Fibroblast of lung (primary cell): ENCODE measurements at regions not wholly inside any gene's neighbourhood (a gene's known extent, or its start where the extent isn't known, plus 50 kb on each side); places are given as distances from the start of the nearest gene placed in this dataset.

ENCODE experiments used
- DNase-seq, 2 donors: peaks; one replicate each; pipeline versions ENCODE4 v3.0.0 to v3.0.0-alpha.2; 2010; ENCODE audit warnings: low read depth in 2 of 2
- H2AFZ ChIP-seq: 2 replicates; pipeline ENCODE4 v1.5.1; 2012; ENCODE audit warnings: low read length, control low read depth, inconsistent platforms
- H3K27ac ChIP-seq: 2 replicates; pipeline ENCODE4 v1.5.1; 2011; ENCODE audit warnings: low read length, control low read depth; ENCODE audit not compliant: insufficient read depth
- H3K27me3 ChIP-seq: 2 replicates; pipeline ENCODE4 v1.5.1; 2011; ENCODE audit warnings: mild to moderate bottlenecking, low read length; ENCODE audit not compliant: control insufficient read depth, insufficient read depth
- H3K36me3 ChIP-seq: 2 replicates; pipeline ENCODE4 v1.5.1; 2011; ENCODE audit warnings: low read length; ENCODE audit not compliant: control insufficient read depth, insufficient read depth
- H3K4me1 ChIP-seq: 2 replicates; pipeline ENCODE4 v1.5.1; 2011; ENCODE audit warnings: low read length; ENCODE audit not compliant: control insufficient read depth, insufficient read depth; ENCODE audit errors: extremely low read depth
- H3K4me2 ChIP-seq: 2 replicates; pipeline ENCODE4 v1.5.1; 2011; ENCODE audit warnings: low read length, control low read depth; ENCODE audit not compliant: insufficient read depth; ENCODE audit errors: extremely low read depth
- H3K4me3 ChIP-seq, 4 experiments: fragments of 200-600 bp in 1 of 4; sonication (generic) in 1 of 4; replicated peaks in 1 of 4; 2 replicates each; pipeline ENCODE4 v1.5.1; 2011 to 2016; ENCODE audit warnings: low read length in 4 of 4, low read depth in 3 of 4, mild to moderate bottlenecking in 3 of 4, control low read depth in 2 of 4, inconsistent platforms in 1 of 4, mixed read lengths in 1 of 4; ENCODE audit not compliant: insufficient read depth in 1 of 4; ENCODE audit errors: control extremely low read depth in 1 of 4
- H3K79me2 ChIP-seq: 2 replicates; pipeline ENCODE4 v1.5.1; 2012; ENCODE audit warnings: mild to moderate bottlenecking, low read length, inconsistent platforms; ENCODE audit not compliant: control insufficient read depth, insufficient read depth
- H3K9ac ChIP-seq: 2 replicates; pipeline ENCODE4 v1.5.1; 2011; ENCODE audit warnings: mild to moderate bottlenecking, low read length, control low read depth; ENCODE audit not compliant: insufficient read depth
- H3K9me3 ChIP-seq: 2 replicates; pipeline ENCODE4 v1.5.1; 2012; ENCODE audit warnings: low read depth, low read length; ENCODE audit not compliant: control insufficient read depth, insufficient read depth
- H4K20me1 ChIP-seq: 2 replicates; pipeline ENCODE4 v1.5.1; 2011; ENCODE audit warnings: low read length; ENCODE audit not compliant: control insufficient read depth, insufficient read depth; ENCODE audit errors: extremely low read depth
- CTCF ChIP-seq, 2 donors: IDR thresholded peaks in 1 of 2; conservative IDR thresholded peaks in 1 of 2; 1 replicate in 1 of 2; 2 replicates in 1 of 2; pipeline ENCODE4 v1.5.1; 2011 to 2012; ENCODE audit warnings: low read length in 2 of 2, control low read depth in 1 of 2, inconsistent platforms in 1 of 2, low read depth in 1 of 2, mild to moderate bottlenecking in 1 of 2
- EZH2 ChIP-seq: IDR thresholded peaks from 2 replicates; pipeline ENCODE4 v1.5.1; 2012; ENCODE audit warnings: low read length, control low read depth, mild to moderate bottlenecking; ENCODE audit errors: missing control alignments

- Histone ChIP-seq H3K9me3 (no peaks in the 10 kb centered on the region), H3K4me1 (peaks cover 10% of the 10 kb centered on the region), H3K79me2 (no peaks in the 10 kb centered on the region), H3K36me3 (no peaks in the 10 kb centered on the region), H3K27me3 (no peaks in the 10 kb centered on the region), H2AFZ (no peak overlapping the region), H3K4me2 (no peak overlapping the region), H3K4me3 (no peak overlapping the region), H3K27ac (no peak overlapping the region), H4K20me1 (no peaks in the 10 kb centered on the region), H3K9ac (no peak overlapping the region)
- no peak for TF ChIP-seq EZH2
- no peak for TF ChIP-seq CTCF (conservative IDR thresholded peaks at IDR 0.05 in 1 of 2, IDR thresholded peaks at IDR 0.05 in 1 of 2; ENCODE audit: low read depth in 1 of 2, low read length in 2 of 2)
- no peak for DNase-seq
These were observed 505.8 kb downstream of the SHQ1 start for GRCh38 chr3:72342450-72342849.

- H3K4me2 ChIP-seq = no peak overlapping the region
- H3K36me3 ChIP-seq = no peaks in the 10 kb centered on the region
- no peaks in the 10 kb centered on the region for H3K9me3 ChIP-seq
- peak in 1 of 2 donors; percentile 30 for DNase-seq
- H2AFZ ChIP-seq = no peak overlapping the region
- H3K9ac ChIP-seq = no peak overlapping the region
- H3K27me3 ChIP-seq = no peaks in the 10 kb centered on the region
- no peak overlapping the region for H3K4me3 ChIP-seq
- no peaks in the 10 kb centered on the region for H4K20me1 ChIP-seq
- TF ChIP-seq EZH2 = no peak
- TF ChIP-seq CTCF (conservative IDR thresholded peaks at IDR 0.05 in 1 of 2, IDR thresholded peaks at IDR 0.05 in 1 of 2; ENCODE audit: low read depth in 1 of 2, low read length in 2 of 2) = no peak
- H3K4me1 ChIP-seq = peaks cover 12% of the 10 kb centered on the region
- no peaks in the 10 kb centered on the region for H3K79me2 ChIP-seq
- H3K27ac ChIP-seq = no peak overlapping the region
These were observed 506.3 kb downstream of the SHQ1 start for GRCh38 chr3:72341920-72342319.

GRCh38 chr3:72341380-72341770, 506.9 kb downstream of the SHQ1 start:
- no peaks in the 10 kb centered on the region for H3K27me3 ChIP-seq
- peaks cover 12% of the 10 kb centered on the region for H3K4me1 ChIP-seq
- no peak for DNase-seq
- no peak overlapping the region for H3K27ac ChIP-seq
- no peaks in the 10 kb centered on the region for H3K79me2 ChIP-seq
- H3K9ac ChIP-seq = no peak overlapping the region
- no peak overlapping the region for H2AFZ ChIP-seq
- no peak overlapping the region for H3K4me2 ChIP-seq
- no peaks in the 10 kb centered on the region for H3K9me3 ChIP-seq
- no peaks in the 10 kb centered on the region for H4K20me1 ChIP-seq
- H3K36me3 ChIP-seq = no peaks in the 10 kb centered on the region
- no peak for TF ChIP-seq EZH2
- no peak for TF ChIP-seq CTCF (conservative IDR thresholded peaks at IDR 0.05 in 1 of 2, IDR thresholded peaks at IDR 0.05 in 1 of 2; ENCODE audit: low read depth in 1 of 2, low read length in 2 of 2)
- H3K4me3 ChIP-seq = no peak overlapping the region
